Nephron progenitor cell (in vitro differentiated cells): ENCODE measurements at regions not wholly inside any gene's neighbourhood (a gene's known extent, or its start where the extent isn't known, plus 50 kb on each side); places are given as distances from the start of the nearest gene placed in this dataset.

Experiments
- DNase-seq: peaks from one replicate; pipeline ENCODE4 v3.0.0; 2021
- H3K27ac Mint-ChIP-seq: 2 replicates; pipeline ENCODE4 v1.8.0; 2021; ENCODE audit warnings: mild to moderate bottlenecking, moderate library complexity, mixed read lengths
- H3K27me3 Mint-ChIP-seq: 2 replicates; pipeline ENCODE4 v1.8.0; 2021; ENCODE audit warnings: mild to moderate bottlenecking, low read depth, mixed read lengths; ENCODE audit not compliant: poor library complexity
- H3K36me3 Mint-ChIP-seq: 2 replicates; pipeline ENCODE4 v1.8.0; 2021; ENCODE audit warnings: low read depth, mixed read lengths
- H3K4me1 Mint-ChIP-seq: 2 replicates; pipeline ENCODE4 v1.8.0; 2021; ENCODE audit warnings: mixed read lengths
- H3K4me3 Mint-ChIP-seq: 2 replicates; pipeline ENCODE4 v1.8.0; 2021; ENCODE audit warnings: mild to moderate bottlenecking, moderate library complexity, mixed read lengths
- H3K9me3 Mint-ChIP-seq: 2 replicates; pipeline ENCODE4 v1.8.0; 2021; ENCODE audit warnings: mild to moderate bottlenecking, moderate library complexity, mixed read lengths
- CTCF ChIP-seq: fragments of 200-600 bp; sonication (generic); IDR thresholded peaks from 2 replicates; pipeline ENCODE4 v1.5.0; 2021; ENCODE audit warnings: antibody characterized with exemption

GRCh38 chr1:229098903-229099578 is 171.9 kb upstream of the RAB4A start:
- Mint-ChIP-seq H3K4me1 (peaks cover 50% of the 10 kb centered on the region), H3K36me3 (no peaks in the 10 kb centered on the region), H3K4me3 (no peak overlapping the region), H3K27ac (no peak overlapping the region), H3K9me3 (peaks cover 12% of the 10 kb centered on the region), H3K27me3 (peaks cover 9% of the 10 kb centered on the region)
- TF ChIP-seq CTCF, result no peak
- no peak for DNase-seq

DNA sequence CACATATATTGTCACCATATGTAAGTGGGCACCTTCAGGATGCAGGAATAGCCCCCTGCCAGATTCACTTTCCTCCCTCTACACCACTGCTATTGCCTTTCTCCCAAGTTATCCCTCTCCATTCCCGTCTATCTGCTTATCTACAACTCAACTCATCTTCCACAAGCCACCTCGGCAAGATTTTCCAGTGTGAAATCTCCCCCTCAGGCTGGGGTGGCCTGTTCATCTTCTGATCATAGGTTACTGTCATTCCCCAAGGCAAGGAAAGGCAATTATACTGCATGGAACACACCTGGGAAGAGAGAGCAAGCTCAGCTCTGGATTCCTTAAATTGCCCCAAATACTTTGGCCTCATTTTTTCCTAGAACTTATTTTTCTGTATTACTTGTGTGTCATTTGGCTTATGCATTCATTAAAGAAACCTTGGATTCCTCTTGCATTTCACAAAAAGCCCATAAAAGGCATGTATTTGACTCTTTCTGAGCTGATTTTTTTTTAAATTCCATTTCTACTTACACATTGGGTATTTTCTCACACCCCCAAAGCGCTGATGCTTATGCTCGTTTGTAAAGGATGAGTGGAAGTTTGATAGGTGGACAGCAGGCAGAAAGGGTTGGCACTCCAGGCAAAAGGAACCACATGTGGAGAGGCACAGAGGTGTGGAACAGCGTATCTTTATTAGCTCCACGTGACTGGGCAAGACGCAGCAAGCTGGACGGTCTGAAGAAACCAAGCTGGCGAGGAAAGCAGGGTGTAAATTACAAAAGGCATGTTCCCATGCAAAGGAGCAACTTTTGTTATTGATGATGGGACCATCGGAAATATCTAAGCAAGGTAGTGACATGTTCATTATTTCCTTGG is 169.7 kb upstream of the RAB4A start:
- Mint-ChIP-seq H3K27ac (no peak overlapping the region), H3K9me3 (peaks cover 5% of the 10 kb centered on the region), H3K36me3 (no peaks in the 10 kb centered on the region), H3K4me1 (peaks cover 45% of the 10 kb centered on the region), H3K4me3 (no peak overlapping the region), H3K27me3 (peaks cover 13% of the 10 kb centered on the region)
- no peak for DNase-seq
- no peak for TF ChIP-seq CTCF

DNA sequence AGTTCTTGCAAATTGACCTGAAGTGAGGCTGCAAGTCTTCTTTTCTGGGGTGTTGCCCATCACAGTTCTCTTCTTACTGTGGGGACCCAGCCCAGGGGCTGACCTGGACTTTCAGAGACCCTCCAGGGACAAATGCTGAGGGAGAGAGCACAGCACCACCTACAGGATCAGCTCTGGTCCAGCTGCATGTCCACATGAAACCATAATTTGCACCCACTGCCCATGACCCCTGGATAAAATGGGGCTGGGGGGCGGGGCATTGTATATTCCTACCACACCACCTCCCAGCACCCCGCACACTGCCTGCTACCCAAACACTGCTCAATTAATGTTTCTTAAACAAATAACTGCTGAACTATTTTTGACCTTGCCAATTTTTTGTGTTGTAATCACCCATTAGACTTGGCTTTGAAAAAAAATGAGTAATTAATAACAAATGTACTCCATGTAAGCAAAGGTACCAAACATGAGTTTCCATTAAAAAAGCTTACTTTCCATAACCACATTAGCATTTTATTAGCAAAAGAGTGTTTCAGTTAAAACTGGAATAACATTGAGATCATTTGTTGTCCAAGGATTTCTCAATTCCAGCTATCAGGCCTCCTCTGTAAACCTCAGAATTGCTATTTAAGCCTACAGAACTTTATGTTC is 168.0 kb upstream of the RAB4A start:
- DNase-seq, result no peak
- no peak overlapping the region for H3K4me3 Mint-ChIP-seq
- H3K27ac Mint-ChIP-seq, result no peak overlapping the region
- TF ChIP-seq CTCF, result no peak
- peaks cover 54% of the 10 kb centered on the region for H3K4me1 Mint-ChIP-seq
- peaks cover under 1% of the 10 kb centered on the region for H3K9me3 Mint-ChIP-seq
- H3K27me3 Mint-ChIP-seq, result peaks cover 8% of the 10 kb centered on the region
- no peaks in the 10 kb centered on the region for H3K36me3 Mint-ChIP-seq

GRCh38 chr1:229104654-229105053 is 166.3 kb upstream of the RAB4A start:
- no peaks in the 10 kb centered on the region for H3K9me3 Mint-ChIP-seq
- H3K27me3 Mint-ChIP-seq, result peaks cover 7% of the 10 kb centered on the region
- no peak overlapping the region for H3K4me3 Mint-ChIP-seq
- no peaks in the 10 kb centered on the region for H3K36me3 Mint-ChIP-seq
- no peak for DNase-seq
- peaks cover 56% of the 10 kb centered on the region for H3K4me1 Mint-ChIP-seq
- no peak overlapping the region for H3K27ac Mint-ChIP-seq
- TF ChIP-seq CTCF, result no peak

DNA sequence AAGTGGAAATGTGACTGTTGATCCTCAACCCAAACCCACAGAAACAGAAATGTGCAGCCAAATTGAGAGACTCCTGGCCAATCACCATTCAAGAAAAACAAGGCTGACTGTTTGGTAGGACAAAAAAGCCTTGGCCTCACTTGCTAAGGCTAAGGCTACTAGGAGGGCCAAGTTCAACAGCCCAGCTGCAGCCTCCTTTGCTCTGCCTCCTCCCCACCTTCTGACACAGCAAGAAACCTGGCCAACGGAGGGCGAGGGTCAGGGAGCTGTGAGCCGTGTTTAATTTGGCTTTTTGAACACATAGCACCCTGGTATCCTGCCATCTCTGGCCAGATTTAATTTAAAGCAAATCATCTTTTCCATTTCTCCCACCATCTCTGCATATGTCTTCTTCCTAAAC is 165.8 kb upstream of the RAB4A start:
- no peak overlapping the region for H3K4me3 Mint-ChIP-seq
- H3K36me3 Mint-ChIP-seq, result no peaks in the 10 kb centered on the region
- DNase-seq, result no peak
- H3K27ac Mint-ChIP-seq, result no peak overlapping the region
- TF ChIP-seq CTCF, result no peak
- H3K4me1 Mint-ChIP-seq, result peaks cover 59% of the 10 kb centered on the region
- H3K27me3 Mint-ChIP-seq, result peaks cover 10% of the 10 kb centered on the region
- H3K9me3 Mint-ChIP-seq, result no peaks in the 10 kb centered on the region
